K562 (cell line): ENCODE measurements at regions not wholly inside any gene's neighbourhood (a gene's known extent, or its start where the extent isn't known, plus 50 kb on each side); places are given as distances from the start of the nearest gene placed in this dataset.

Experiments
- ATAC-seq: fragments of 200-7000 bp; cut with Tn5 transposase; 3 replicates; pipeline ENCODE4 v1.9.1; 2020; ENCODE audit warnings: moderate library complexity
- BruUV-seq: library from RNA; stranded (reverse); fragments of 400-500 nt; replicated peaks from 2 replicates; lab custom pipeline; 2021; lab: Mats Ljungman, UMichigan
- CTCF ChIA-PET: fragments of 300-600 bp; formaldehyde crosslinking; extraction: SDS; loops from one replicate; lab custom pipeline; 2021; ENCODE audit warnings: low intra/inter-chr PET ratio; lab: Yijun Ruan, JAX
- POLR2A ChIA-PET: fragments of 300-600, 350-650 bp; sonication (Branson Sonifier 250); formaldehyde crosslinking; extraction: SDS; loops from one replicate; lab custom pipeline; 2021; ENCODE audit warnings: antibody characterized with exemption, inconsistent platforms; lab: Yijun Ruan, JAX
- DNase-seq, 4 experiments: peaks; one replicate each; pipeline versions ENCODE4 v3.0.0 to v3.0.0-alpha.2; 2011 to 2018; ENCODE audit warnings: low spot score in 3 of 4, mixed read lengths in 3 of 4; ENCODE audit errors: extremely low read depth in 1 of 4
- FAIRE-seq: peaks from 2 replicates; lab custom pipeline; 2011; peaks lifted over from hg19 to GRCh38; lab: Jason Lieb, UNC
- H2AFZ ChIP-seq: 2 replicates; pipeline ENCODE4 v1.6.0; 2011; ENCODE audit warnings: low read depth, low read length, control low read depth, inconsistent platforms
- H3K27ac ChIP-seq: fragments of 200-600 bp; 3 replicates; pipeline ENCODE4 v1.8.0; 2011; ENCODE audit warnings: low read depth, mild to moderate bottlenecking, control low read depth, inconsistent platforms, low read length, moderate library complexity, mixed read lengths; ENCODE audit errors: extremely low read depth
- H3K27me3 ChIP-seq, 2 experiments: fragments of 300-600 bp in 1 of 2; 2 replicates in 1 of 2; 3 replicates in 1 of 2; pipeline versions ENCODE4 v1.6.0 to v1.8.0; 2011; ENCODE audit warnings: inconsistent platforms in 2 of 2, low read length in 2 of 2, mild to moderate bottlenecking in 1 of 2, mixed read lengths in 1 of 2, moderate library complexity in 1 of 2; ENCODE audit not compliant: control insufficient read depth in 2 of 2, insufficient read depth in 2 of 2
- H3K36me3 ChIP-seq: fragments of 300-600 bp; 3 replicates; pipeline ENCODE4 v1.8.0; 2011; ENCODE audit warnings: mild to moderate bottlenecking, low read length, inconsistent platforms; ENCODE audit not compliant: control insufficient read depth, insufficient read depth
- H3K4me1 ChIP-seq, 2 experiments: fragments of 200-600 bp in 1 of 2; replicated peaks in 1 of 2; 2 replicates in 1 of 2; 3 replicates in 1 of 2; pipeline versions ENCODE4 v1.5.1 to v1.8.0; 2011; ENCODE audit warnings: inconsistent platforms in 2 of 2, low read length in 2 of 2, mild to moderate bottlenecking in 1 of 2, mixed read lengths in 1 of 2, moderate library complexity in 1 of 2; ENCODE audit not compliant: control insufficient read depth in 2 of 2, insufficient read depth in 2 of 2
- H3K4me2 ChIP-seq: 2 replicates; pipeline ENCODE4 v1.6.1; 2011; ENCODE audit warnings: low read length, control low read depth, inconsistent platforms, mixed read lengths; ENCODE audit not compliant: insufficient read depth
- H3K4me3 ChIP-seq: fragments of 200-600 bp; sonication (generic), shearing (Covaris generic); 2 replicates; pipeline ENCODE4 v1.5.1; 2016; ENCODE audit warnings: control low read depth, inconsistent platforms
- H3K79me2 ChIP-seq: fragments of 200-600 bp; 3 replicates; pipeline ENCODE4 v1.8.0; 2011; ENCODE audit warnings: low read length, inconsistent platforms; ENCODE audit not compliant: control insufficient read depth, insufficient read depth
- H3K9ac ChIP-seq, 2 experiments: 2 replicates each; pipeline versions ENCODE4 v1.6.0 to v1.6.1; 2011; ENCODE audit warnings: low read depth in 2 of 2, low read length in 2 of 2, control low read depth in 1 of 2, inconsistent platforms in 1 of 2, mild to moderate bottlenecking in 1 of 2, mixed read lengths in 1 of 2; ENCODE audit not compliant: insufficient read depth in 1 of 2
- H3K9me1 ChIP-seq: one replicate; pipeline ENCODE4 v1.6.0; 2011; ENCODE audit warnings: inconsistent platforms, mild to moderate bottlenecking, low read length, moderate library complexity; ENCODE audit not compliant: control insufficient read depth, insufficient read depth
- H3K9me3 ChIP-seq: replicated peaks from 2 replicates; pipeline ENCODE4 v1.5.1; 2011; ENCODE audit warnings: low read depth, low read length, inconsistent platforms; ENCODE audit not compliant: control insufficient read depth, insufficient read depth
- H4K20me1 ChIP-seq: replicated peaks from 2 replicates; pipeline ENCODE4 v1.6.1; 2011; ENCODE audit warnings: low read length, inconsistent platforms, mixed read lengths; ENCODE audit not compliant: control insufficient read depth, insufficient read depth
- AFF4 ChIP-seq: sonication (generic); formaldehyde crosslinking; IDR thresholded peaks from 2 replicates; pipeline ENCODE4 v1.8.0; 2023; ENCODE audit warnings: mild to moderate bottlenecking, missing genetic modification reagents
- CBX8 ChIP-seq: fragments of 200-600 bp; sonication (generic); IDR thresholded peaks from 2 replicates; pipeline ENCODE4 v1.6.1; 2012; ENCODE audit warnings: borderline replicate concordance, mixed run types, low read depth, mild to moderate bottlenecking, moderate library complexity, mixed read lengths, low read length, control low read depth, inconsistent platforms; ENCODE audit not compliant: poor library complexity, severe bottlenecking; ENCODE audit errors: extremely low read depth
- CCNT2 ChIP-seq: IDR thresholded peaks from 2 replicates; pipeline ENCODE4 v1.6.1; 2011; ENCODE audit warnings: borderline replicate concordance, low read depth, mild to moderate bottlenecking, moderate library complexity, mixed read lengths, low read length; ENCODE audit not compliant: insufficient read length; ENCODE audit errors: extremely low read depth
- CEBPB ChIP-seq: fragments of 450-650 bp; IDR thresholded peaks from 2 replicates; pipeline ENCODE4 v1.6.1; 2016; ENCODE audit warnings: missing genetic modification characterization, missing compliant biosample characterization
- CREBBP ChIP-seq: IDR thresholded peaks from one replicate; pipeline ENCODE4 v1.6.1; 2012; ENCODE audit warnings: low read depth, mild to moderate bottlenecking, control low read depth, inconsistent platforms, low read length
- GTF2E2 ChIP-seq: fragments of 200-800 bp; sonication (Bioruptor generic); IDR thresholded peaks from 2 replicates; pipeline ENCODE4 v1.6.1; 2016; ENCODE audit warnings: missing genetic modification characterization, missing compliant biosample characterization
- NR2C2 ChIP-seq, 2 experiments: fragments of 200-800 bp in 1 of 2; sonication (Bioruptor generic) in 1 of 2; sonication (generic) in 1 of 2; formaldehyde crosslinking in 1 of 2; IDR thresholded peaks; 2 replicates each; pipeline versions ENCODE4 v1.6.1 to v1.8.0; 2016 to 2022; ENCODE audit warnings: mild to moderate bottlenecking in 1 of 2, missing compliant biosample characterization in 1 of 2, missing genetic modification characterization in 1 of 2, missing genetic modification reagents in 1 of 2
- RBM17 ChIP-seq: fragments of 200-400 bp; formaldehyde crosslinking; IDR thresholded peaks from 2 replicates; pipeline ENCODE4 v1.6.1; 2017; ENCODE audit warnings: low read depth, mild to moderate bottlenecking, low read length, borderline replicate concordance
- RBM34 ChIP-seq: fragments of 200-400 bp; formaldehyde crosslinking; IDR thresholded peaks from 2 replicates; pipeline ENCODE4 v1.6.1; 2018; ENCODE audit warnings: low read length, borderline replicate concordance; ENCODE audit not compliant: insufficient read depth
- SP1 ChIP-seq: sonication (generic); formaldehyde crosslinking; IDR thresholded peaks from 2 replicates; pipeline ENCODE4 v1.8.1; 2022; ENCODE audit warnings: mild to moderate bottlenecking, missing genetic modification reagents
- TFAM ChIP-seq: fragments of 250-450 bp; sonication (Bioruptor Pico); conservative IDR thresholded peaks from 2 replicates; pipeline ENCODE4 v1.5.0; 2021; ENCODE audit warnings: mild to moderate bottlenecking, moderate library complexity
- ZKSCAN1 ChIP-seq: fragments of 150-350 bp; IDR thresholded peaks from 2 replicates; pipeline ENCODE4 v1.6.1; 2016; ENCODE audit warnings: low read depth, low read length
- WGBS: fragments of 100-300 bp; shearing (Covaris generic); methylation state at CpG from one replicate; pipeline ENCODE4 v1.1.6; 2016; ENCODE audit warnings: low coverage, mixed read lengths; ENCODE audit not compliant: insufficient coverage; ENCODE audit errors: missing lambda C conversion rate; 5-methylcytosine and 5-hydroxymethylcytosine counted together
- in situ Hi-C: fragments of 300-500 bp; cut with MboI; formaldehyde crosslinking; loops from 4 replicates; pipeline ENCODE4 v1.15.0; 2018; ENCODE audit warnings: inconsistent platforms, mixed read lengths
- intact Hi-C: fragments of 100-400 bp; cut with micrococcal nuclease; formaldehyde crosslinking; loops from 2 replicates; pipeline ENCODE4 v1.14.2; 2022
- TF ChIP-seq, protein P1 (sequence below): IDR thresholded peaks from 2 replicates; pipeline ENCODE4 v1.6.1; 2012; ENCODE audit warnings: low read depth, low read length, improper control_type of control experiment, borderline replicate concordance
- TF ChIP-seq, protein P2 (sequence below): fragments of 450-650 bp; IDR thresholded peaks from 2 replicates; pipeline ENCODE4 v1.6.1; 2016

- H4K20me1 ChIP-seq, result no peaks in the 10 kb centered on the region
- H3K9ac ChIP-seq, result no peak overlapping the region
- no TSS peak for BruUV-seq
- intact Hi-C loops (no loop called here), in situ Hi-C loops (no loop called here)
- H3K36me3 ChIP-seq, result no peaks in the 10 kb centered on the region
- POLR2A ChIA-PET, result no interaction called here
- no peak for DNase-seq
- no peak for ATAC-seq
- TF ChIP-seq CBX8 (no peak), CCNT2 (no peak), ZKSCAN1 (no peak), RBM17 (no peak), SP1 (CRISPR knock-in tag) (no peak), RBM34 (no peak), GTF2E2 (tag) (no peak), CEBPB (tag) (no peak), AFF4 (CRISPR knock-in tag) (no peak), NR2C2 (CRISPR knock-in tag; IDR thresholded peaks at IDR 0.05) (no peak), NR2C2 (tag; IDR thresholded peaks at IDR 0.05) (no peak), CREBBP (no peak), TFAM (CRISPR knock-in tag) (no peak)
- TF ChIP-seq, protein P1, sequence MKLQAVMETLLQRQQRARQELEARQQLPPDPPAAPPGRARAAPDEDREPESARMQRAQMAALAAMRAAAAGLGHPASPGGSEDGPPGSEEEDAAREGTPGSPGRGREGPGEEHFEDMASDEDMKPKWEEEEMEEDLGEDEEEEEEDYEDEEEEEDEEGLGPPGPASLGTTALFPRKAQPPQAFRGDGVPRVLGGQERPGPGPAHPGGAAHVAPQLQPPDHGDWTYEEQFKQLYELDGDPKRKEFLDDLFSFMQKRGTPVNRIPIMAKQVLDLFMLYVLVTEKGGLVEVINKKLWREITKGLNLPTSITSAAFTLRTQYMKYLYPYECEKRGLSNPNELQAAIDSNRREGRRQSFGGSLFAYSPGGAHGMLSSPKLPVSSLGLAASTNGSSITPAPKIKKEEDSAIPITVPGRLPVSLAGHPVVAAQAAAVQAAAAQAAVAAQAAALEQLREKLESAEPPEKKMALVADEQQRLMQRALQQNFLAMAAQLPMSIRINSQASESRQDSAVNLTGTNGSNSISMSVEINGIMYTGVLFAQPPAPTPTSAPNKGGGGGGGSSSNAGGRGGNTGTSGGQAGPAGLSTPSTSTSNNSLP, result no peak
- TF ChIP-seq, protein P2, sequence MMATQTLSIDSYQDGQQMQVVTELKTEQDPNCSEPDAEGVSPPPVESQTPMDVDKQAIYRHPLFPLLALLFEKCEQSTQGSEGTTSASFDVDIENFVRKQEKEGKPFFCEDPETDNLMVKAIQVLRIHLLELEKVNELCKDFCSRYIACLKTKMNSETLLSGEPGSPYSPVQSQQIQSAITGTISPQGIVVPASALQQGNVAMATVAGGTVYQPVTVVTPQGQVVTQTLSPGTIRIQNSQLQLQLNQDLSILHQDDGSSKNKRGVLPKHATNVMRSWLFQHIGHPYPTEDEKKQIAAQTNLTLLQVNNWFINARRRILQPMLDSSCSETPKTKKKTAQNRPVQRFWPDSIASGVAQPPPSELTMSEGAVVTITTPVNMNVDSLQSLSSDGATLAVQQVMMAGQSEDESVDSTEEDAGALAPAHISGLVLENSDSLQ, result no peak
- H3K27me3 ChIP-seq, result no peaks in the 10 kb centered on the region
- H3K79me2 ChIP-seq, result no peaks in the 10 kb centered on the region
- H3K27ac ChIP-seq, result no peak overlapping the region
- no peak for FAIRE-seq
- no peak overlapping the region for H3K4me3 ChIP-seq
- H3K4me2 ChIP-seq, result no peak overlapping the region
- CTCF ChIA-PET, result no interaction called here
- H3K4me1 ChIP-seq, result no peaks in the 10 kb centered on the region
- WGBS, result 0% methylated on average over 1 of the region's 1 CpG
- H3K9me1 ChIP-seq, result no peaks in the 10 kb centered on the region
- peaks cover 3% of the 10 kb centered on the region; the same call in 1 of the 2 replicates for H3K9me3 ChIP-seq
- H2AFZ ChIP-seq, result no peak overlapping the region
Observed at GRCh38 chr17:52979921-52980320, 821.4 kb upstream of the CA10 start.
